Gastroesophageal sphincter (tissue), 4 donors: ENCODE measurements at regions not wholly inside any gene's neighbourhood (a gene's known extent, or its start where the extent isn't known, plus 50 kb on each side); places are given as distances from the start of the nearest gene placed in this dataset.

Experiments used
- ATAC-seq: fragments of 150-250 bp; one replicate; pipeline ENCODE4 v1.9.1; 2016; ENCODE audit warnings: mild to moderate bottlenecking, moderate library complexity
- H3K27ac ChIP-seq, 4 donors: fragments of 200-600 bp; sonication (generic) in 3 of 4; 1 replicate in 3 of 4; 2 replicates in 1 of 4; pipeline ENCODE4 v1.5.1; 2016 to 2019
- H3K27me3 ChIP-seq: fragments of 200-600 bp; sonication (generic); one replicate; pipeline ENCODE4 v1.5.1; 2019
- H3K36me3 ChIP-seq, 2 donors: fragments of 200-600 bp; sonication (generic); one replicate each; pipeline ENCODE4 v1.5.1; 2019; ENCODE audit warnings: control low read depth in 1 of 2
- H3K4me1 ChIP-seq, 3 donors: fragments of 200-600 bp; sonication (generic); 1 replicate in 2 of 3; 2 replicates in 1 of 3; pipeline ENCODE4 v1.5.1; 2016 to 2019; ENCODE audit warnings: control low read depth in 2 of 3
- H3K4me3 ChIP-seq, 2 donors: fragments of 200-600 bp; sonication (generic); one replicate each; pipeline ENCODE4 v1.5.1; 2019; ENCODE audit warnings: mild to moderate bottlenecking in 1 of 2, moderate library complexity in 1 of 2
- H3K9me3 ChIP-seq, 3 donors: fragments of 200-600 bp; sonication (generic); one replicate each; pipeline ENCODE4 v1.5.1; 2017 to 2019; ENCODE audit warnings: control low read depth in 2 of 3
- CTCF ChIP-seq, 4 experiments: fragments of 200-600 bp in 2 of 4; fragments of 450-650 bp in 2 of 4; sonication (generic) in 1 of 4; IDR thresholded peaks; one replicate each; pipeline ENCODE4 v1.5.1; 2017 to 2019; ENCODE audit warnings: antibody characterized with exemption in 4 of 4, mild to moderate bottlenecking in 2 of 4, moderate library complexity in 2 of 4
- EP300 ChIP-seq: sonication (generic); formaldehyde crosslinking; IDR thresholded peaks from one replicate; pipeline ENCODE4 v1.6.1; 2017; ENCODE audit warnings: antibody characterized with exemption, mild to moderate bottlenecking
- POLR2A ChIP-seq, 2 donors: fragments of 450-650 bp; IDR thresholded peaks; one replicate each; pipeline ENCODE4 v1.6.1; 2017; ENCODE audit warnings: antibody characterized with exemption in 2 of 2, mild to moderate bottlenecking in 2 of 2, moderate library complexity in 1 of 2
- POLR2AphosphoS5 ChIP-seq: sonication (generic); formaldehyde crosslinking; IDR thresholded peaks from one replicate; pipeline ENCODE4 v1.6.1; 2017; ENCODE audit warnings: antibody characterized with exemption
- WGBS, 2 donors: methylation state at CpG; one replicate each; pipeline ENCODE4 v1.1.5; 2018; ENCODE audit warnings: low coverage in 1 of 2; 5-methylcytosine and 5-hydroxymethylcytosine counted together

GRCh38 chr7:26547156-26547555, 255.5 kb downstream of the SNX10 start:
- Histone ChIP-seq H3K9me3 (peaks cover 0 to 14% (median 0%) of the 10 kb centered on the region in 3 donors), H3K27me3 (peaks cover 68% of the 10 kb centered on the region), H3K4me1 (no peaks in the 10 kb centered on the region), H3K4me3 (no peak overlapping the region), H3K27ac (no peak overlapping the region), H3K36me3 (no peaks in the 10 kb centered on the region)
- no peak for ATAC-seq
- TF ChIP-seq EP300 (no peak), CTCF (IDR thresholded peaks at IDR 0.05) (no peak), POLR2AphosphoS5 (no peak), POLR2A (IDR thresholded peaks at IDR 0.05) (no peak)
- 83 to 92% methylated on average over 3 of the region's 3 CpGs for WGBS, 2 donors

GRCh38 chr7:26549281-26549944, 257.8 kb downstream of the SNX10 start:
- Histone ChIP-seq H3K4me3 (no peak overlapping the region), H3K4me1 (no peaks in the 10 kb centered on the region), H3K27me3 (peaks cover 56% of the 10 kb centered on the region), H3K36me3 (no peaks in the 10 kb centered on the region), H3K27ac (no peak overlapping the region), H3K9me3 (peaks cover 0 to 14% (median 0%) of the 10 kb centered on the region in 3 donors)
- 71 to 77% methylated on average over 4 to 8 of the region's 11 CpGs for WGBS, 2 donors
- ATAC-seq, result peak; percentile 50
- TF ChIP-seq POLR2A (IDR thresholded peaks at IDR 0.05), result no peak
- no peak for TF ChIP-seq CTCF (IDR thresholded peaks at IDR 0.05)
- no peak for TF ChIP-seq EP300
- no peak for TF ChIP-seq POLR2AphosphoS5

GRCh38 chr7:26550492-26550891, 258.8 kb downstream of the SNX10 start:
- H3K4me3 ChIP-seq, result no peak overlapping the region
- TF ChIP-seq CTCF (IDR thresholded peaks at IDR 0.05) (no peak), POLR2A (IDR thresholded peaks at IDR 0.05) (no peak), POLR2AphosphoS5 (no peak), EP300 (no peak)
- ATAC-seq, result no peak
- H3K27ac ChIP-seq, result no peak overlapping the region
- 78% methylated on average over 5 of the region's 5 CpGs; no CpG with 5 or more reads in 1 of the 2 donors for WGBS, 2 donors
- peaks cover 0 to 14% (median 0%) of the 10 kb centered on the region in 3 donors for H3K9me3 ChIP-seq
- H3K4me1 ChIP-seq, result no peaks in the 10 kb centered on the region
- H3K36me3 ChIP-seq, result no peaks in the 10 kb centered on the region
- H3K27me3 ChIP-seq, result peaks cover 55% of the 10 kb centered on the region

- WGBS, 2 donors, result 74 to 86% methylated on average over 7 to 9 of the region's 9 CpGs
- ATAC-seq, result no peak
- no peak overlapping the region for H3K4me3 ChIP-seq
- H3K36me3 ChIP-seq, result no peaks in the 10 kb centered on the region
- no peak for TF ChIP-seq CTCF (IDR thresholded peaks at IDR 0.05)
- no peak for TF ChIP-seq POLR2AphosphoS5
- TF ChIP-seq EP300, result no peak
- TF ChIP-seq POLR2A (IDR thresholded peaks at IDR 0.05), result no peak
- H3K27me3 ChIP-seq, result peaks cover 43% of the 10 kb centered on the region
- H3K27ac ChIP-seq, result no peak overlapping the region
- no peaks in the 10 kb centered on the region for H3K4me1 ChIP-seq
- peaks cover 0 to 14% (median 0%) of the 10 kb centered on the region in 3 donors for H3K9me3 ChIP-seq
Measured at GRCh38 chr7:26551740-26552139, 260.1 kb downstream of the SNX10 start.

GRCh38 chr7:26553128-26553527, 261.5 kb downstream of the SNX10 start:
- no peak for ATAC-seq
- H3K27me3 ChIP-seq, result peaks cover 34% of the 10 kb centered on the region
- TF ChIP-seq EP300 (no peak), POLR2AphosphoS5 (no peak), POLR2A (IDR thresholded peaks at IDR 0.05) (no peak), CTCF (IDR thresholded peaks at IDR 0.05) (no peak)
- H3K9me3 ChIP-seq, result peaks cover 0 to 2% (median 0%) of the 10 kb centered on the region in 3 donors
- no peak overlapping the region for H3K27ac ChIP-seq
- 57 to 86% methylated on average over 1 to 2 of the region's 2 CpGs for WGBS, 2 donors
- H3K36me3 ChIP-seq, result no peaks in the 10 kb centered on the region
- no peak overlapping the region for H3K4me3 ChIP-seq
- no peaks in the 10 kb centered on the region for H3K4me1 ChIP-seq
